ENCODE measurements at regions not wholly inside any gene's neighbourhood (a gene's known extent, or its start where the extent isn't known, plus 50 kb on each side); places are given as distances from the start of the nearest gene placed in this dataset.
"Not testable (repeated sequence)": the region's sequence is repeated elsewhere in the genome, so short reads cannot be mapped to it uniquely, and the experiment has no call there.

- not testable (repeated sequence) for TF ChIP-seq POLR2A (IDR thresholded peaks at IDR 0.05; ENCODE audit: low read depth, low read length); POLR2AphosphoS5 (IDR thresholded peaks at IDR 0.05; ENCODE audit: low read depth, low read length); TAF1 (IDR thresholded peaks at IDR 0.05; ENCODE audit: borderline replicate concordance, low read depth, low read length)
Measured at GRCh38 chr12:89822992-89823391, 114.4 kb upstream of the ATP2B1 start.
